Neural cell (in vitro differentiated cells): ENCODE measurements at regions not wholly inside any gene's neighbourhood (a gene's known extent, or its start where the extent isn't known, plus 50 kb on each side); places are given as distances from the start of the nearest gene placed in this dataset.

ENCODE experiments used
- H2AFZ ChIP-seq: fragments of 200-600, 300-800 bp; sonication (generic), shearing (Covaris generic); 2 replicates; pipeline ENCODE4 v1.6.0; 2014; ENCODE audit warnings: low read depth, mild to moderate bottlenecking, antibody characterized with exemption, low read length, moderate library complexity
- H3F3A ChIP-seq: fragments of 200-600 bp; shearing (Covaris generic); 2 replicates; pipeline ENCODE4 v1.6.1; 2016; ENCODE audit warnings: mild to moderate bottlenecking, moderate library complexity, mixed read lengths, antibody characterized with exemption, low read length; ENCODE audit not compliant: insufficient read depth, poor library complexity, severe bottlenecking
- H3K27ac ChIP-seq: fragments of 200-600, 300-800 bp; sonication (generic), shearing (Covaris generic); 2 replicates; pipeline ENCODE4 v1.5.1; 2014; ENCODE audit warnings: mild to moderate bottlenecking, low read length, moderate library complexity
- H3K27me3 ChIP-seq: fragments of 300-800, 200-600 bp; sonication (generic), shearing (Covaris generic); 2 replicates; pipeline ENCODE4 v1.6.0; 2014; ENCODE audit warnings: mild to moderate bottlenecking, low read depth, low read length, moderate library complexity; ENCODE audit not compliant: insufficient read depth
- H3K36me3 ChIP-seq: fragments of 300-800, 200-600 bp; sonication (generic), shearing (Covaris generic); 2 replicates; pipeline ENCODE4 v1.5.1; 2014; ENCODE audit warnings: mild to moderate bottlenecking, antibody characterized with exemption, low read length, moderate library complexity; ENCODE audit not compliant: insufficient read depth
- H3K4me2 ChIP-seq: fragments of 300-800, 200-600 bp; sonication (generic), shearing (Covaris generic); 2 replicates; pipeline ENCODE4 v1.6.0; 2014; ENCODE audit warnings: mild to moderate bottlenecking, low read length
- H3K4me3 ChIP-seq: fragments of 300-800, 200-600 bp; sonication (generic), shearing (Covaris generic); 2 replicates; pipeline ENCODE4 v1.5.1; 2014; ENCODE audit warnings: mild to moderate bottlenecking, low read length, moderate library complexity
- H3K79me2 ChIP-seq: fragments of 200-600 bp; shearing (Covaris generic); replicated peaks from 2 replicates; pipeline ENCODE4 v1.6.0; 2014; ENCODE audit warnings: mild to moderate bottlenecking, low read length, moderate library complexity; ENCODE audit not compliant: insufficient read depth
- H3K9ac ChIP-seq: fragments of 300-800, 200-600 bp; sonication (generic), shearing (Covaris generic); 2 replicates; pipeline ENCODE4 v1.6.1; 2016; ENCODE audit warnings: mild to moderate bottlenecking, low read length, mixed read lengths
- H3K9me2 ChIP-seq: fragments of 200-600 bp; shearing (Covaris generic); 2 replicates; pipeline ENCODE4 v1.6.1; 2016; ENCODE audit warnings: mild to moderate bottlenecking, low read length, mixed read lengths; ENCODE audit not compliant: insufficient read depth
- H3K9me3 ChIP-seq: fragments of 200-600, 300-800 bp; sonication (generic), shearing (Covaris generic); 2 replicates; pipeline ENCODE4 v1.6.1; 2016; ENCODE audit warnings: mild to moderate bottlenecking, mixed run types, low read length, moderate library complexity, mixed read lengths
- H4K20me1 ChIP-seq: fragments of 200-600 bp; shearing (Covaris generic); 2 replicates; pipeline ENCODE4 v1.6.1; 2016; ENCODE audit warnings: mild to moderate bottlenecking, mixed run types; ENCODE audit not compliant: insufficient read depth
- EP300 ChIP-seq: fragments of 450-650 bp; conservative IDR thresholded peaks from 2 replicates; pipeline ENCODE4 v1.6.1; 2014; ENCODE audit warnings: antibody characterized with exemption, mild to moderate bottlenecking, moderate library complexity; ENCODE audit not compliant: poor library complexity, severe bottlenecking
- EZH2 ChIP-seq: fragments of 200-600, 300-800 bp; shearing (Covaris generic), sonication (generic); IDR thresholded peaks from 2 replicates; pipeline ENCODE4 v1.6.1; 2014; ENCODE audit warnings: antibody characterized with exemption, low read length, borderline replicate concordance, mild to moderate bottlenecking; ENCODE audit not compliant: insufficient read depth, poor library complexity, severe bottlenecking
- MXI1 ChIP-seq: fragments of 450-650 bp; conservative IDR thresholded peaks from 2 replicates; pipeline ENCODE4 v1.6.1; 2014; ENCODE audit warnings: antibody characterized with exemption, mild to moderate bottlenecking; ENCODE audit not compliant: poor library complexity, severe bottlenecking
- POLR2AphosphoS5 ChIP-seq: IDR thresholded peaks from 2 replicates; pipeline ENCODE4 v1.6.1; 2012
- RAD21 ChIP-seq: fragments of 450-650 bp; conservative IDR thresholded peaks from 2 replicates; pipeline ENCODE4 v1.6.1; 2014; ENCODE audit warnings: antibody characterized with exemption, mild to moderate bottlenecking, moderate library complexity
- REST ChIP-seq: IDR thresholded peaks from 2 replicates; pipeline ENCODE4 v1.6.1; 2012; ENCODE audit warnings: borderline replicate concordance
- SMC3 ChIP-seq: fragments of 450-650 bp; conservative IDR thresholded peaks from 2 replicates; pipeline ENCODE4 v1.6.1; 2014; ENCODE audit warnings: antibody characterized with exemption, mild to moderate bottlenecking, moderate library complexity; ENCODE audit not compliant: poor library complexity
- TAF1 ChIP-seq: IDR thresholded peaks from 2 replicates; pipeline ENCODE4 v1.6.1; 2012; ENCODE audit warnings: low read depth
- TF ChIP-seq, protein P1 (sequence below): fragments of 450-650 bp; IDR thresholded peaks from 2 replicates; pipeline ENCODE4 v1.5.1; 2014; ENCODE audit warnings: antibody characterized with exemption, mild to moderate bottlenecking, moderate library complexity; ENCODE audit not compliant: poor library complexity, severe bottlenecking

GRCh38 chr2:147663153-147663961 is 181.5 kb upstream of the ACVR2A start:
- Histone ChIP-seq H2AFZ (no peak overlapping the region), H3K9me3 (no peaks in the 10 kb centered on the region), H3K9ac (no peak overlapping the region), H3K9me2 (no peaks in the 10 kb centered on the region), H3K4me2 (no peak overlapping the region), H3K27me3 (no peaks in the 10 kb centered on the region), H3F3A (no peaks in the 10 kb centered on the region), H4K20me1 (no peaks in the 10 kb centered on the region), H3K27ac (peak overlapping the region; percentile 6), H3K36me3 (no peaks in the 10 kb centered on the region), H3K4me3 (peak overlapping the region; percentile 2), H3K79me2 (no peaks in the 10 kb centered on the region)
- TF ChIP-seq MXI1 (no peak), TAF1 (no peak), REST (no peak), SMC3 (no peak), EZH2 (no peak), POLR2AphosphoS5 (no peak), RAD21 (no peak), EP300 (no peak)
- TF ChIP-seq, protein P1, sequence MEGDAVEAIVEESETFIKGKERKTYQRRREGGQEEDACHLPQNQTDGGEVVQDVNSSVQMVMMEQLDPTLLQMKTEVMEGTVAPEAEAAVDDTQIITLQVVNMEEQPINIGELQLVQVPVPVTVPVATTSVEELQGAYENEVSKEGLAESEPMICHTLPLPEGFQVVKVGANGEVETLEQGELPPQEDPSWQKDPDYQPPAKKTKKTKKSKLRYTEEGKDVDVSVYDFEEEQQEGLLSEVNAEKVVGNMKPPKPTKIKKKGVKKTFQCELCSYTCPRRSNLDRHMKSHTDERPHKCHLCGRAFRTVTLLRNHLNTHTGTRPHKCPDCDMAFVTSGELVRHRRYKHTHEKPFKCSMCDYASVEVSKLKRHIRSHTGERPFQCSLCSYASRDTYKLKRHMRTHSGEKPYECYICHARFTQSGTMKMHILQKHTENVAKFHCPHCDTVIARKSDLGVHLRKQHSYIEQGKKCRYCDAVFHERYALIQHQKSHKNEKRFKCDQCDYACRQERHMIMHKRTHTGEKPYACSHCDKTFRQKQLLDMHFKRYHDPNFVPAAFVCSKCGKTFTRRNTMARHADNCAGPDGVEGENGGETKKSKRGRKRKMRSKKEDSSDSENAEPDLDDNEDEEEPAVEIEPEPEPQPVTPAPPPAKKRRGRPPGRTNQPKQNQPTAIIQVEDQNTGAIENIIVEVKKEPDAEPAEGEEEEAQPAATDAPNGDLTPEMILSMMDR, result no peak

DNA sequence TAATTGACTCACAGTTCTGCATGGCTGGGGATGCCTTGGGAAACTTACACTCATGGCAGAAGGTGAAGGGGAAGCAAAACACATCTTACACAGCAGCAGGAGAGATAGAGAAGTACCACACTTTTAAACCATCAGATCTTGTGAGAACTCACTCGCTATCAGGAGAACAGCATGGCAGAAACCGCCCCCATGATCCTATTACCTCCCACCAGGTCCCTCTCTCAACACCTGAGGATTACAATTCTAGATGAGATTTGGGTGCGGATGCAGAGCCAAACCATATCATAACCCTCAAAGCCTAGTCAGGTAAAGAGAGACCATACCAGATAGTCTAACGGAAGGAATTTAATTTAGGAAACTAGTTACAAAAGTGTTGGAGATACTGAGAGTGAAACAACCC is 182.6 kb upstream of the ACVR2A start:
- no peaks in the 10 kb centered on the region for H3K9me2 ChIP-seq

More for the DNA sequence above, 182.6 kb upstream of the ACVR2A start:
- Histone ChIP-seq H3K4me2 (no peak overlapping the region), H2AFZ (no peak overlapping the region), H3K36me3 (no peaks in the 10 kb centered on the region), H3K27me3 (no peaks in the 10 kb centered on the region), H4K20me1 (no peaks in the 10 kb centered on the region), H3K79me2 (no peaks in the 10 kb centered on the region), H3K9ac (no peak overlapping the region), H3K9me3 (no peaks in the 10 kb centered on the region), H3K4me3 (no peak overlapping the region), H3F3A (no peaks in the 10 kb centered on the region), H3K27ac (no peak overlapping the region)
- no peak for TF ChIP-seq POLR2AphosphoS5
- TF ChIP-seq EP300, result no peak
- TF ChIP-seq SMC3, result no peak
- no peak for TF ChIP-seq MXI1
- no peak for TF ChIP-seq TAF1
